ENCODE measurements at regions not wholly inside any gene's neighbourhood (a gene's known extent, or its start where the extent isn't known, plus 50 kb on each side); places are given as distances from the start of the nearest gene placed in this dataset.

DNA sequence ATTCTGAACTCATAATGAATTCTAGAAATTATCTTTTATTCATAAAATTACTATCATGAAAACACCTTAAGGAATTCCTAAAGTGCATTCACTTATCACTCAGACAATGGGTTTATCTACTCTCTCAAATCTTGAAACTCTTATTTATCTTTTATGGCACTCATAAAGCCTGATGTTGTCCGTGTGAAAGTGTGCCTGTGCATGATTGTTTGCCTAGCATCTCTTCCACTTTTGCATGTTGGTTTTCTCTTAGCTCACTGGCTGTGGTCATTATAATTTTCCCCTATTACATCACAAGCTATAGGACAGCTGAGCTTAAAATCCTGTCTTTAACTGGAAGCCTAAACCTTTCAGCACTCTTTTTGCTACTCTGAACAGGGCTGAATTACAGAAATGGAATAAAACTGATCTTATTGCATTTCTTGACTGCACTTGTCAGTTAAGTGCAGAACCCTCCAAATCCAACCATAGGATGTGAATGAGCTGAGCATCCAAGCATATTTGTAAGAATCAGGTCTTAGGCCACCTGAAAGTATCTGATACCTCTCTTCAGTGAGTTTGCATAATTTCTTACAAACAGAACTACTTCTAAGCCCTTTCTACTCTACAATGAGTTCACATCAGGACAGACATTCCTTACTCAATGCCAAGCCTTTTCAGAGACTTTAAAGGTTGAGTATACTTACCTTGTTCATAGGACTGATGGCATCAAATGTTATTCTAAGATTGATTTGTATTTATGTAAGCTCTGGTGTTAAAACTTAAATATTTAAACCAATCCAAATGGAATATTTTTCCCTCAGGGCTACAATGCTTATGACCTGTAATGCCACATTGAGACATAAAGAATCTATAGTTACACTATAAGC, 221.2 kb upstream of the KITLG start:
- H3K27me3 Mint-ChIP-seq (ENCODE audit: low read depth) = no peaks in the 10 kb centered on the region
- TF ChIP-seq, protein P1, sequence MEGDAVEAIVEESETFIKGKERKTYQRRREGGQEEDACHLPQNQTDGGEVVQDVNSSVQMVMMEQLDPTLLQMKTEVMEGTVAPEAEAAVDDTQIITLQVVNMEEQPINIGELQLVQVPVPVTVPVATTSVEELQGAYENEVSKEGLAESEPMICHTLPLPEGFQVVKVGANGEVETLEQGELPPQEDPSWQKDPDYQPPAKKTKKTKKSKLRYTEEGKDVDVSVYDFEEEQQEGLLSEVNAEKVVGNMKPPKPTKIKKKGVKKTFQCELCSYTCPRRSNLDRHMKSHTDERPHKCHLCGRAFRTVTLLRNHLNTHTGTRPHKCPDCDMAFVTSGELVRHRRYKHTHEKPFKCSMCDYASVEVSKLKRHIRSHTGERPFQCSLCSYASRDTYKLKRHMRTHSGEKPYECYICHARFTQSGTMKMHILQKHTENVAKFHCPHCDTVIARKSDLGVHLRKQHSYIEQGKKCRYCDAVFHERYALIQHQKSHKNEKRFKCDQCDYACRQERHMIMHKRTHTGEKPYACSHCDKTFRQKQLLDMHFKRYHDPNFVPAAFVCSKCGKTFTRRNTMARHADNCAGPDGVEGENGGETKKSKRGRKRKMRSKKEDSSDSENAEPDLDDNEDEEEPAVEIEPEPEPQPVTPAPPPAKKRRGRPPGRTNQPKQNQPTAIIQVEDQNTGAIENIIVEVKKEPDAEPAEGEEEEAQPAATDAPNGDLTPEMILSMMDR (IDR thresholded peaks at IDR 0.05; ENCODE audit: unreplicated experiment in 3 of 3) = no peak
- no peak overlapping the region for H3K4me3 Mint-ChIP-seq
- peaks cover 3% of the 10 kb centered on the region for H3K9me3 Mint-ChIP-seq
- no peak overlapping the region for H3K27ac Mint-ChIP-seq
- H3K36me3 Mint-ChIP-seq (ENCODE audit: low read depth) = no peaks in the 10 kb centered on the region
- no peaks in the 10 kb centered on the region for H3K4me1 Mint-ChIP-seq

DNA sequence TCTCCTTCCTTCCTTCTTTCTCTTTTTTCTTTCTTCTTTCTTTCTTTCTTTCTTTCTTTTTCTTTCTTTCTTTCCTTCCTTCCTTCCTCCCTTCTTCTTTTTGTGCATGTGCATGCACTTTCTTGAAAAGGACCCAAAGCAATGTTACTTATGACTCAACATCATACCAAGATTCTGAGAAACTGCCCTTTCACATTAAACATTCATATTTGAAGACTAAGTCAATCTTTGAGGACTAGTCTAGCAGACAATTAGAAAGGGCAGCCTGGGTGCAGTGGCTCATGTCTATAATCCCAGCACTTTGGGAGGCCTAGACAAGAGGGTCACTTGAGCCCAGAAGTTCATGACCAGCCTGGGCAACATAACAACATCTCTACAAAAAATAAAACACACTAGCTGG, 212.8 kb upstream of the KITLG start:
- TF ChIP-seq, protein P1 (IDR thresholded peaks at IDR 0.05; ENCODE audit: unreplicated experiment in 3 of 3) = no peak
- Mint-ChIP-seq H3K4me3 (no peak overlapping the region), H3K4me1 (no peaks in the 10 kb centered on the region), H3K27me3 (ENCODE audit: low read depth) (no peaks in the 10 kb centered on the region), H3K27ac (no peak overlapping the region), H3K9me3 (peaks cover 32% of the 10 kb centered on the region), H3K36me3 (ENCODE audit: low read depth) (no peaks in the 10 kb centered on the region)

DNA sequence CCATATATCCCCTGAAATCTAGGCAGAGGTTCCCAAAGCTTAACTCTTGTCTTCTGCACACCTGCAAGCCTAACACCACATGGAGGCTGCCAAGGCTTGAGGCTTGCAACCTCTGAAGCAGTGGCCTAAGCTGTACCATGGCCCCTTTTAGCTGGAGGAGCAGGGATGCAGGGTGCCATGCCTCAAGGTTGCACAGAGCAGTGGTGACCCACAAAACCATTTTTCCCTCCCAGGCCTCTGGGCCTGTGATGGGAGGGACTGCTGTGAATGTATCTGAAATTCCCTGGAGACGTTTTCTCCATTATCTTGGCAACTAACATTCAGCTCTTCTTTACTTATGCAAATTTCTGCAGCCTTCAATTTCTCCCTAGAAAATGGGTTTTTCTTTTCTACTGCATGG, 210.0 kb upstream of the KITLG start:
- Mint-ChIP-seq H3K4me3 (no peak overlapping the region), H3K27ac (no peak overlapping the region), H3K27me3 (ENCODE audit: low read depth) (no peaks in the 10 kb centered on the region), H3K36me3 (ENCODE audit: low read depth) (no peaks in the 10 kb centered on the region), H3K9me3 (peaks cover 24% of the 10 kb centered on the region), H3K4me1 (no peaks in the 10 kb centered on the region)
- TF ChIP-seq, protein P1 (IDR thresholded peaks at IDR 0.05; ENCODE audit: unreplicated experiment in 3 of 3) = no peak

DNA sequence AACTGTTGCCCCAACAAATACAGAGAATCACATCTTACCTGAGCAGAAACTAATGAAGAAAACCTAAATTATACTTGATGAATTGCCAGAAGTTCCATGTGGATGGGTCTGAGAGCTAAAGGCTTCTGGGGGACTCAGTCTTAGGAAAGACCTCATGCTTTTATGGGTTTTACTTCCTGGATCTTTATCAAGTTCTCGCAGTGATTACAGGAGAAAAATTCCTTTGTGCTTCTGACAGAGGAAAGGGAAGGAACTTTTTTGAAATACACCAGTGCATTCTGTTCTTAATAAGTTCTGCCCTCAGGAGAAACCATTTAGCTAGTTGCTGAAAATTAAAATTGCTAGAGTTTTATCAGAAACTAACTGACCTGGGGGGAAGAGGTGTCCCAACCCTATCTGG, 203.9 kb upstream of the KITLG start:
- Mint-ChIP-seq H3K36me3 (ENCODE audit: low read depth) (no peaks in the 10 kb centered on the region), H3K27me3 (ENCODE audit: low read depth) (no peaks in the 10 kb centered on the region), H3K9me3 (peaks cover 3% of the 10 kb centered on the region), H3K4me3 (no peak overlapping the region), H3K27ac (no peak overlapping the region), H3K4me1 (no peaks in the 10 kb centered on the region)
- TF ChIP-seq, protein P1 (IDR thresholded peaks at IDR 0.05; ENCODE audit: unreplicated experiment in 3 of 3) = no peak

DNA sequence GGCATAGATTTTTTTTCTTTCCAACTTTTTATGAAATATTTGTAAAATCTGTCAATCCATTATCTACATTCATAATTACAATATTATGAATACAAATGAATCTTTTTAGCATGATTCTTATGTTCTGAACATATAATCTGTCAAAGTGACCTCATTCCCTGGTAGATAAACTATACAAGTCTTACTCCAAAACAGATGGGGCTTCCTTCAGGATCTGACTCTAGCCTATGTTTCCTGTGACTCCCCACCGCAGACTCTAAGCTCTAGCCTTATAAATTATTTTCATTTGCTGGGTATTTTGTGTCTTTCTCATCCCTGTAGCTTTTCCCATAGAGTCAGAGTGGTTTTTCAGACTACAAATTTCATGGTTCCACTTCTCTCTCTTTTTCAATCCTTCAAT, 202.1 kb upstream of the KITLG start:
- TF ChIP-seq, protein P1 (IDR thresholded peaks at IDR 0.05; ENCODE audit: unreplicated experiment in 3 of 3) = no peak
- Mint-ChIP-seq H3K27me3 (ENCODE audit: low read depth) (no peaks in the 10 kb centered on the region), H3K4me3 (no peak overlapping the region), H3K36me3 (ENCODE audit: low read depth) (no peaks in the 10 kb centered on the region), H3K27ac (no peak overlapping the region), H3K9me3 (peaks cover 2% of the 10 kb centered on the region), H3K4me1 (no peaks in the 10 kb centered on the region)

DNA sequence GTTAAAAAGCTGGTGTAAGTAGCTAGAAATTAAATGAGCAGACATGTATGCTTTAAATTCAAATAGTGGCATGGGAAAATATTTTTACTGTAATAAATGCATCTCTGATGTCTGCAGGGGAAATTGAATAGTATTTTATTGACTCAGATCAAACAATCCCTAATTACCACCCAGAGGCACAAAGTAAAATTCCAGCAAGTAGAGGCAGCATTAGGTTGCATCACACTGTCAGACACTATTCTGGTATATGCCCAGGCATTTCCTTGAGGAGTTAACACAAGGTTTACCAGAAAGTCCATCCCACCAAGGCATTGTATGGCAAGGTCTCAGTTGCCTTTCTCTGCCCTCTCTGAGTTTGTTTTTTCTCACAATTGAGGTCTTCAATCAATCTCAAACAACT, 201.6 kb upstream of the KITLG start:
- TF ChIP-seq, protein P1 (IDR thresholded peaks at IDR 0.05; ENCODE audit: unreplicated experiment in 3 of 3) = no peak
- Mint-ChIP-seq H3K9me3 (peaks cover 2% of the 10 kb centered on the region), H3K27ac (no peak overlapping the region), H3K27me3 (ENCODE audit: low read depth) (no peaks in the 10 kb centered on the region), H3K36me3 (ENCODE audit: low read depth) (no peaks in the 10 kb centered on the region), H3K4me1 (no peaks in the 10 kb centered on the region), H3K4me3 (no peak overlapping the region)
